Activated effector memory CD4-positive, alpha-beta T cell treated with Interleukin-2 at 50 U/mL for 16 hours (primary cell): ENCODE measurements at regions not wholly inside any gene's neighbourhood (a gene's known extent, or its start where the extent isn't known, plus 50 kb on each side); places are given as distances from the start of the nearest gene placed in this dataset.
"Not testable (repeated sequence)": the region's sequence is repeated elsewhere in the genome, so short reads cannot be mapped to it uniquely, and the experiment has no call there.

Source experiments
- DNase-seq: peaks from one replicate; pipeline ENCODE4 v3.0.0-alpha.2; 2020

GRCh38 chr5:99562937-99563627 lies 634.3 kb upstream of the CHD1 start:
- not testable (repeated sequence) for DNase-seq

GRCh38 chr5:99553211-99553810 lies 624.5 kb upstream of the CHD1 start:
- DNase-seq, result no peak

- DNase-seq, result no peak
These were observed 615.5 kb upstream of the CHD1 start for GRCh38 chr5:99544356-99544755.

- no peak for DNase-seq
These were observed 615.0 kb upstream of the CHD1 start for GRCh38 chr5:99543841-99544240.

GRCh38 chr5:99534241-99534640 lies 605.4 kb upstream of the CHD1 start:
- not testable (repeated sequence) for DNase-seq

- not testable (repeated sequence) for DNase-seq
These were observed 592.9 kb upstream of the CHD1 start for GRCh38 chr5:99521666-99522065.

- DNase-seq, result not testable (repeated sequence)
These were observed 587.2 kb upstream of the CHD1 start for GRCh38 chr5:99515864-99516490.

GRCh38 chr5:99510237-99510866 lies 581.5 kb upstream of the CHD1 start:
- DNase-seq, result not testable (repeated sequence)

GRCh38 chr5:99509064-99509463 lies 580.3 kb upstream of the CHD1 start:
- not testable (repeated sequence) for DNase-seq

- not testable (repeated sequence) for DNase-seq
These were observed 566.6 kb upstream of the CHD1 start for GRCh38 chr5:99495456-99495855.

GRCh38 chr5:99478450-99478849 lies 549.6 kb upstream of the CHD1 start:
- DNase-seq, result not testable (repeated sequence)

- not testable (repeated sequence) for DNase-seq
These were observed 544.5 kb upstream of the CHD1 start for GRCh38 chr5:99473328-99473727.

- DNase-seq, result not testable (repeated sequence)
These were observed 542.9 kb upstream of the CHD1 start for GRCh38 chr5:99471726-99472125.

- not testable (repeated sequence) for DNase-seq
These were observed 542.4 kb upstream of the CHD1 start for GRCh38 chr5:99471178-99471577.

- DNase-seq, result not testable (repeated sequence)
These were observed 541.8 kb upstream of the CHD1 start for GRCh38 chr5:99470636-99471035.

GRCh38 chr5:99460701-99461100 lies 531.9 kb upstream of the CHD1 start:
- no peak for DNase-seq

- DNase-seq, result no peak
These were observed 524.4 kb upstream of the CHD1 start for GRCh38 chr5:99453196-99453595.

- DNase-seq, result no peak
These were observed 521.0 kb upstream of the CHD1 start for GRCh38 chr5:99449786-99450185.

GRCh38 chr5:99445805-99446204 lies 517.0 kb upstream of the CHD1 start:
- DNase-seq, result no peak

GRCh38 chr5:99441235-99441634 lies 512.4 kb upstream of the CHD1 start:
- no peak for DNase-seq

- no peak for DNase-seq
These were observed 509.8 kb upstream of the CHD1 start for GRCh38 chr5:99438619-99439018.

GRCh38 chr5:99437986-99438385 lies 509.2 kb upstream of the CHD1 start:
- no peak for DNase-seq

- DNase-seq, result not testable (repeated sequence)
These were observed 494.6 kb upstream of the CHD1 start for GRCh38 chr5:99423396-99423795.

- DNase-seq, result not testable (repeated sequence)
These were observed 489.8 kb upstream of the CHD1 start for GRCh38 chr5:99418640-99419039.
